Embryonic facial prominence (tissue), 1 donor: ENCODE measurements at regions not wholly inside any gene's neighbourhood (a gene's known extent, or its start where the extent isn't known, plus 50 kb on each side); places are given as distances from the start of the nearest gene placed in this dataset.
A peak's percentile ranks its signal among the peaks of the same experiment; 100 is the strongest.

Source experiments
- DNase-seq: peaks from one replicate; pipeline ENCODE4 v3.0.0-alpha.2; 2016; ENCODE audit errors: extremely low spot score

GRCh38 chr2:217340176-217340575 is 480.3 kb upstream of the TNP1 start:
- no peak for DNase-seq

DNA sequence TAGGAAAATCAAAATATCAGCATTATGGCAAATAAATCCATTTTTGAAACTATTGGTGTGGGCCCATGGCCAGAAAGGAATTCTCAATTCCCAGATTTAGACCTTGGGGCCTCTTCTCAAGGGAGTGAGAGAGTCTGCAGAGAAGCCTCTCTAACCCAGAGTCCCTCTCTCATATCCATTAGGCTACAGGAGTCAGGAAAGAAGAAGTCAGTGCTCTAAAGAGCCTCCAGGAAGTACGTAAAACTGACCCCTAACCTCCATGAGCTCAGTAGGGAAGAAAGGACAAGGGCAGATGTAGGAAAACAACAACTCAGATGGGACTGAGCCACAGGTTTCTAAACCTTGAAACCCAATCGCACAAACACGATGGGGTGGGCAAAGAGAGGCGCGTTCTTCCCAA is 479.9 kb upstream of the TNP1 start:
- DNase-seq = no peak

GRCh38 chr2:217338306-217338916 is 478.5 kb upstream of the TNP1 start:
- DNase-seq = no peak

GRCh38 chr2:217337771-217338170 is 477.9 kb upstream of the TNP1 start:
- DNase-seq = no peak

DNA sequence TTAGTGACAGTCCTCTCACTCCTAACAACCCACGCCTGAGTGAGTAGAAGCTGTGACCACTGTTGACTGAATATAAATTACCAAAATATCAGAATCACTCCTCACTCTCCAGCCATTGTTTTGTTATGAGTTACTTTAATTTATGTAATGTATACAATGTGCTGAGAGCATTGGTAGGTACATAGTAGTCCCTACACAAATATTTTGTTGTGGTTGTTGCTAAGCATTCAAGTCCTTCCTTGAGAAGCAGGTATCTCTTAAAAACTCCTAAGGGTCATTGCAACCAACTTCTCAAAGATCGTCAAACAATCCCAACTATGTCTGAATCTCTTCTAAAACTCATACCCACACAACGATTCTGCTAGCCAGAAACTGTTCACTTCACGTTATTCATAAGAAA is 476.8 kb upstream of the TNP1 start:
- no peak for DNase-seq

DNA sequence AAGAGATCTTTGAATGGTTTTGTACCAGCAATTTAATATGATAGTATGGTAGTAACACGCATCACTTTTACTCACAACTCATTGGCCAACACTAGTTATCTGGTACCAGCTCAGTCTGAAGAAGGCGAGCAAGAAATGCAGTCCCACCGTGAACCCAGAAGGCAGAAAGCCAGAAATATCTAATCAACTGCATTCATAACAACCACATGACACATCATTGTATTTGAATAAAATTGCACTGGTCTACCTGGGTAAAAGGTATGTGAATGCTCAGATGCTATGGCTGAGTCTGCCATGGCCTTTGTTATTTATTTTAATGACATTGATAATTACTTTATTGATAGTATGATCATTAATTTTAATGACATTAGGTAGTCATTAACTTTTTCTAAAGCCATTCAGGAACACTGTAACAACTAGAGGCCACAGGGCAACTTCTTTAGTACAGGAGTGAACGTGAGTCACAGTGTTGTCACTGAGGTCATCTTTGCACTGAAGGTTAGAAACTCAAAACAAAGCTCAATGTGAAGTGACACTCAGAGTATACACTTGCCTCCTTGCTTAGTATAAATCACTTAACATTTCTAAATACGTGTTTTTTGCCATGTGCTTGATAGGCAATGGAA is 475.6 kb upstream of the TNP1 start:
- DNase-seq = no peak

DNA sequence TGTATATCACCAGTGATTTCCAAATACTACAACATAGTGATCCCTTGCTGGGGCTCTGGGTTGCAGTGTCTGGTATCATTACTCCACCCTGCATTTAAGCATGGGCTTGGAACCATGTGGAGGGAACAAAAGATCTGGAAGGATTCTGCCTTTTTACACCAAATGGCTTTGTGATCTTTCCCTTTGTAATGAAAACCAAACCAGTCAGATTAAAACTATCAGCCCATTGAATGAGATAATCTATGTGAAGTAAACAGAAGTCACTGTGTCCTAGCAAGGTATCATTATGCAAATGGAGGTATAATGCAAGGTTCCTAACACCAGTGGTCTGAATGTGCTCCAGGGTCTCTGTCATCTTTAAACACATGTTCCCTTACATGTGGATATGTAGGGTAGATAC is 474.7 kb upstream of the TNP1 start:
- no peak for DNase-seq

DNA sequence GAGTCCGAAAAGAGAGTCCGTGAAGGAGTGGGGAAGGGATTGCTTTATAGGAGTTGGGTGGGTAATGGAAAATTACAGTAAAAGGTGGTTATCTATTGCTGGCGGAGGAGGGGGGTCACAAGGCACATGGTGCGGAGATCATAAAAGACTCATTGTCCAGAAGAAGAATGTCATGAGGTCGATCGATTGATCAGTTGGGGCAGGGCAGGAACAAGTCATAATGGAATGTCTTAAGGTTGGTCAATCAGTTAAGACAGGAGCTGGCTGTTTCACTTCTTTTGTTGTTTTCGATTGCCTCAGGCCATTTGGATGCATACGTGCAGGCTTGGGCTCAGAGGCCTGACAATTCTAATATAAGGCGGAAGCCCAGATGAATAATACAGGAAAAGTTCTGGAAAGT is 473.0 kb upstream of the TNP1 start:
- DNase-seq = no peak

DNA sequence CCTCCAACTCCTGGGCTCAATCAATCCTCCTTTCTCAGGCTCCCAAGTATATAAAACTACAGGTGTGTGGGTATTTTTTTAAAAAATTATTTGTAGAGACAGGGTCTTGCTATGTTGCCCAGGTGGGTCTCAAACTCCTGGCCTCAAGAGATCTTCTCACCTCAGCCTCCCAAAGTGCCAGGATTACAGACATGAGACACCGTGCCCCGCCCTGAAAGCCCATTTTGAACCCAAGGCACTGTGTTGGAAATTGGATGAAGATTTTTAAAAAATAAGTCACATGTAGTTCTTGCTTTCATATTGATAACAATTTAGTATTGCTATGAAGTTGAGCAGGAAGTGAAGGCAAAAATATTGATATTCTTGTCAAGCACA is 472.5 kb upstream of the TNP1 start:
- DNase-seq = no peak

- no peak for DNase-seq
Observed at GRCh38 chr2:217331523-217332416, 471.9 kb upstream of the TNP1 start.

GRCh38 chr2:217330647-217331046 is 470.8 kb upstream of the TNP1 start:
- no peak for DNase-seq

DNA sequence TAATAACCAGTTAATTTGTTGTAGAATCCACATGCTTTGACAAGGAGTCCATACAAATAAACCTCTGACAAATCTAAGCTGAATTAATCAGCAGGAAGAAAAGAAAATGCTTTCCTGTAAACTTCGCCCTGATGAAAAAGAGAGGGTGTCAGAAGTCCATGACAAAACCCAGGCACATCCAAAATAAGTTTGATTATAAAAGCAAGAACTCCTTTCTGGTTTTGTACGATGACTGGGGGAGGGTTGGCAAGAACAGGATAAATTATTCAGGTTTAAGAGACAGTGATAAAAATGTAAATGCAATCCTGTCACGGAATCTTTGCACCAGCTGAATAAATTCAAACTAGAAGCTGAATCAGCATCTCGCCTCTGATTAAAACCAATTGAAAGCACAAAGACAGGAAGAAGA is 469.2 kb upstream of the TNP1 start:
- DNase-seq = peak; percentile 13

- DNase-seq = peak; percentile 13
Observed at GRCh38 chr2:217328622-217328978, 468.7 kb upstream of the TNP1 start.

DNA sequence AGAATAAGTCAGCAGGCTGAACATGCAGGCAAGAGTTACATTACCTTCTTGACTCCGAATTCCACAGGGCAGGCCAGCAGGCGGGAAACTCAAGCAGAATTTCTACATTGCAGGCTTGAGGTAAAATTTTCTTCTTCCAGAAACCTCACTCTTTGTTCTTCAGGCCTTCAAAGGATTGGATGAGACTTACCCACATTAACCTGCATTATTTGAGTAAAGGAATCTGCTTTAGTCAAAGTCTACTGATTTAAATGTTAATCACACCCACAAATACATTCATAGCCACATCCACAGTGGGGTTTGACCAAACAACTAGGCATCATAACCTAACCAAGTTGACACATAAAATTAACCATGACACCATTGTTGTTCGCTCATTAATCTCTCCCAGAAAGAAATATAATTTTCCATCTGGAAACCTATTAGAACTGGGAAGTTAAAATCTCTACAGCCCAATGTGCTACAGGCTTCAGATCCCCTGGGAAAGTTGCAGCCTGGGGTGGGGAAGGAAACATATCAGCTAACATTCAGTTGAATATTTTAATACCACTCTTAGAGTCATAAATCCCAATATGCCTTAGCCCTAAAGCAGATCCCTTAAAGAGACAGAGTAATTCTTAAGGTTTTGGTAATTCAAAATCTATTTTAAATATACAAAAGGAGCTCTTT is 468.2 kb upstream of the TNP1 start:
- no peak for DNase-seq

- DNase-seq = no peak
Observed at GRCh38 chr2:217326238-217327022, 466.6 kb upstream of the TNP1 start.

GRCh38 chr2:217325816-217326215 is 466.0 kb upstream of the TNP1 start:
- DNase-seq = no peak

DNA sequence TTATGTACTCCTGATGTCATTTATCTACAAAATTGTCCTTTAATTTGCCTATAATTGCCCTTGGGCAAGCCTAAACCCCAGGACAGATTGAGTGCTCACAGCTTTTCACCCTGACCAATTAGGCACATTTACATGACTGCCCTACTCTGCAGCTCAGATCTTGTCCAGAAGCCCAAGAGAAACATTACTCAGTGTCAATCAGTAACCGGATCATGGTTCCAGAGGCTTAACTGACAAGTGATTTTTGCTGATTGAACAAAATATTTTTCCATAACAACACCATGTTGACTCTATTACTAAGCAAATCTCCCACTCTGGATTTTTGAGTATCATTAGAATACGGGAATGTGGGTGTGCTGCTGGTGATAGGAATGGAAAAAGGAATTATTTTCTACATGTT is 465.4 kb upstream of the TNP1 start:
- no peak for DNase-seq

GRCh38 chr2:217316743-217317142 is 456.9 kb upstream of the TNP1 start:
- no peak for DNase-seq

DNA sequence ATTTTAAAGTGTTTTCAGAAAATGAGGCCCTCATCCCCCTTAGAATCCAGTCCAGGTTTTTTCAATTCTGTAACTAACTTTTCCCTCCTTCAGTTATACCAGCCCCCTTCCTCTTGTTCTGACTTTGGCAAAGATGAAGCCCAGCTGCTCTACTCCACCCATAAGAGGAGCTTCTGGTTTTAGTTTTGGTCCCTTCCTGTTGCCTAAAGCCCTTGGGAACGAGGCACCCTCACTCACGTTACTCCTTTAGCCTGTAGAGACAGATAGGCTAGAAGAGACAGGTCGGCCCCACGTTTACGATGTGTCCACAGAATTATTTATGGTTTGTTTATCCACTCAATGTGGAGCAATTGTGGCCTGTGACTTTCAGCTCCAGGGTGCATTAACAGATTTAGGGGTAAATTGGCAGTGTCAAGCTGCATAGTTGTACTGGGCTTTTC is 454.2 kb upstream of the TNP1 start:
- peak; percentile 33 for DNase-seq

- DNase-seq = no peak
Observed at GRCh38 chr2:217313386-217313785, 453.5 kb upstream of the TNP1 start.

DNA sequence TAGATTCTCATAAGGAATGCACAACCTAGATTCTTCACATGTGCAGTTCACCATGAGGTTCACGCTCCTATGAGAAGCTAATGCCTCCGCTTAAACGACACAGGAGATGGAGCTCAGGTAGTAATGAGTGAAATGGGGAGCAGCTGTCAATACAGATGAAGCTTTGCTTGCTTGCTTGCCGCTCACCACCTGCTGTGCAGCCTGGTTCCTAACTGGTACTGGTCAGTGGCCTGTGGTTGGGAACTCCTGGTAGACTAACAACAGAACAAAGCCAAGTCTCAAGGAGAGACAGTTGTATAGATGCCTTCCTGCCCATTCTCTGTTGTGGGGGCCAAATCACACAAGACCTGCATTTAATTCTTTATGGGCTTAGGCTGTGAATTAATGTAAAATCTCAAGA is 449.2 kb upstream of the TNP1 start:
- no peak for DNase-seq

DNA sequence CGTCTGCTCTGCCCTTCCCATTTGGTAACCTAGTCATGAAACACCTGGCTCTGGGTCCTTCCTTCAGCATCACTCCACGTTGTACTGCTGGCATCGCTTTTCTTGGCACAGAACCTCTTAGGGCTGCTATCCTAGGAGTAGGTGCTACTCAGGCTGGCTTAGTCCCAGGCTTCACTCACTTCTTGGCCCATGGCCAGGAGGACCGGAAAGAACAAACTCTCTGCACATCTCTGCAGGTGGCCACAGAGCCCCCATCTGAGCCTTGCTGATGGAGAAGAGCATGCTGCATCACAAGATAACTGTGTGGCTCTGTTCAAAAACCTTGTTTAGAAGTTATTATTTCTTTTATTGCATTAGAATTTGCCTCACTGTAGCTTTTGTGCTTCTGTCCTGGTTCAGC is 447.2 kb upstream of the TNP1 start:
- no peak for DNase-seq
